SK-N-SH treated with all-trans-retinoic acid at 6 μM for 48 hours (cell line): ENCODE measurements at regions not wholly inside any gene's neighbourhood (a gene's known extent, or its start where the extent isn't known, plus 50 kb on each side); places are given as distances from the start of the nearest gene placed in this dataset.

Source experiments
- ATAC-seq: fragments of 200-7000 bp; cut with Tn5 transposase; 3 replicates; pipeline ENCODE4 v1.9.1; 2020; ENCODE audit warnings: mild to moderate bottlenecking, moderate library complexity
- ARNTL ChIP-seq: fragments of 450-650 bp; formaldehyde crosslinking; IDR thresholded peaks from 2 replicates; pipeline ENCODE4 v1.5.0; 2020; ENCODE audit warnings: low read depth, mild to moderate bottlenecking, moderate library complexity, borderline replicate concordance
- BACH2 ChIP-seq: fragments of 250-450 bp; sonication (Bioruptor Pico); IDR thresholded peaks from 2 replicates; pipeline ENCODE4 v1.9.0; 2021; ENCODE audit warnings: mild to moderate bottlenecking, borderline replicate concordance
- CSDC2 ChIP-seq: fragments of 250-450 bp; sonication (Bioruptor Pico); IDR thresholded peaks from 2 replicates; pipeline ENCODE4 v1.5.0; 2020; ENCODE audit warnings: mild to moderate bottlenecking, moderate library complexity
- GLIS3 ChIP-seq: fragments of 250-450 bp; sonication (Bioruptor Pico); IDR thresholded peaks from 2 replicates; pipeline ENCODE4 v1.5.0; 2020; ENCODE audit warnings: mild to moderate bottlenecking, moderate library complexity
- ISL1 ChIP-seq: fragments of 250-450 bp; sonication (Bioruptor Pico); IDR thresholded peaks from 2 replicates; pipeline ENCODE4 v2.1.2; 2022; ENCODE audit warnings: mild to moderate bottlenecking, moderate library complexity
- PPARA ChIP-seq: fragments of 250-450 bp; sonication (Bioruptor Pico); IDR thresholded peaks from 2 replicates; pipeline ENCODE4 v1.5.0; 2020; ENCODE audit warnings: mild to moderate bottlenecking, borderline replicate concordance
- RARB ChIP-seq: fragments of 250-450 bp; sonication (Bioruptor Pico); IDR thresholded peaks from 2 replicates; pipeline ENCODE4 v1.8.0; 2021; ENCODE audit warnings: mild to moderate bottlenecking, moderate library complexity
- SNAI2 ChIP-seq: fragments of 250-450 bp; sonication (Bioruptor Pico); IDR thresholded peaks from 2 replicates; pipeline ENCODE4 v1.5.0; 2020; ENCODE audit warnings: mild to moderate bottlenecking, moderate library complexity
- TCF4 ChIP-seq: fragments of 250-450 bp; sonication (Bioruptor Pico); IDR thresholded peaks from 2 replicates; pipeline ENCODE4 v1.8.0; 2021; ENCODE audit warnings: mild to moderate bottlenecking, moderate library complexity, borderline replicate concordance
- TOX ChIP-seq: fragments of 250-450 bp; sonication (Bioruptor Pico); IDR thresholded peaks from 2 replicates; pipeline ENCODE4 v1.8.0; 2021; ENCODE audit warnings: mild to moderate bottlenecking, moderate library complexity, borderline replicate concordance
- ZC3H10 ChIP-seq: fragments of 250-450 bp; sonication (Bioruptor Pico); IDR thresholded peaks from 2 replicates; pipeline ENCODE4 v1.5.1; 2021; ENCODE audit warnings: mild to moderate bottlenecking, moderate library complexity
- ZFP3 ChIP-seq: fragments of 250-450 bp; sonication (Bioruptor Pico); IDR thresholded peaks from 2 replicates; pipeline ENCODE4 v1.5.0; 2020; ENCODE audit warnings: mild to moderate bottlenecking, moderate library complexity
- ZNF565 ChIP-seq: fragments of 450-650 bp; formaldehyde crosslinking; conservative IDR thresholded peaks from 2 replicates; pipeline ENCODE4 v1.5.0; 2020; ENCODE audit warnings: low read depth, mild to moderate bottlenecking, moderate library complexity
- ZNF70 ChIP-seq: fragments of 450-650 bp; formaldehyde crosslinking; IDR thresholded peaks from 2 replicates; pipeline ENCODE4 v1.5.0; 2020; ENCODE audit warnings: mild to moderate bottlenecking, moderate library complexity
- TF ChIP-seq, protein P1 (sequence below): fragments of 250-450 bp; sonication (Bioruptor Pico); IDR thresholded peaks from 2 replicates; pipeline ENCODE4 v1.5.1; 2020; ENCODE audit warnings: low read depth, mild to moderate bottlenecking, moderate library complexity
- TF ChIP-seq, protein P2 (sequence below): fragments of 250-450 bp; sonication (Bioruptor Pico); IDR thresholded peaks from 2 replicates; pipeline ENCODE4 v1.5.0; 2020; ENCODE audit warnings: mild to moderate bottlenecking, moderate library complexity
- TF ChIP-seq, protein P3 (sequence below): fragments of 250-450 bp; sonication (Bioruptor Pico); IDR thresholded peaks from 2 replicates; pipeline ENCODE4 v1.8.0; 2021; ENCODE audit warnings: low read depth, mild to moderate bottlenecking, moderate library complexity, borderline replicate concordance
- TF ChIP-seq, protein P4 (sequence below): fragments of 250-450 bp; sonication (Bioruptor Pico); IDR thresholded peaks from 2 replicates; pipeline ENCODE4 v1.8.0; 2020; ENCODE audit warnings: mild to moderate bottlenecking, moderate library complexity, borderline replicate concordance
- TF ChIP-seq, protein P5 (sequence below): fragments of 250-450 bp; sonication (Bioruptor Pico); IDR thresholded peaks from 2 replicates; pipeline ENCODE4 v1.5.1; 2021; ENCODE audit warnings: mild to moderate bottlenecking, moderate library complexity

DNA sequence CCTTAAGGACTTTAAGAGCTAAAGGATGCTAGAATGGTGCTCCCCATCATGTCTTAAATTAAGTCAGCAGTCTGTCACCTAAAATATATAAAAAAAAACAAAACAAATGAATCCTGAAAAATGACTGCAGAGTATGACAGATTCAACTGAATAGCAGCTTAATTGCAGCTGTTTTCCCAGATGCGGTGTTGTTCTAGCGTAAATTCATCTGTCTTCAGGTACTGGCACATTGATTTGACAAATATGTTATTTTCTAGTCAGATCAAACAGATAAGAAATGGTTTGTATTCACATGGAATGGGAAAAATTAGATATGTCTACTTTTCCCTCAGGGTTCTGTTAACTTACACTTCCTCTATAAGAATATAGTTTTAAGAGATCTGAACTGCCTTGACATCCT, 211.7 kb downstream of the NAF1 start:
- TF ChIP-seq, protein P1, sequence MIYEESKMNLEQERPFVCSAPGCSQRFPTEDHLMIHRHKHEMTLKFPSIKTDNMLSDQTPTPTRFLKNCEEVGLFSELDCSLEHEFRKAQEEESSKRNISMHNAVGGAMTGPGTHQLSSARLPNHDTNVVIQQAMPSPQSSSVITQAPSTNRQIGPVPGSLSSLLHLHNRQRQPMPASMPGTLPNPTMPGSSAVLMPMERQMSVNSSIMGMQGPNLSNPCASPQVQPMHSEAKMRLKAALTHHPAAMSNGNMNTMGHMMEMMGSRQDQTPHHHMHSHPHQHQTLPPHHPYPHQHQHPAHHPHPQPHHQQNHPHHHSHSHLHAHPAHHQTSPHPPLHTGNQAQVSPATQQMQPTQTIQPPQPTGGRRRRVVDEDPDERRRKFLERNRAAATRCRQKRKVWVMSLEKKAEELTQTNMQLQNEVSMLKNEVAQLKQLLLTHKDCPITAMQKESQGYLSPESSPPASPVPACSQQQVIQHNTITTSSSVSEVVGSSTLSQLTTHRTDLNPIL (CRISPR knock-in tag), result no peak
- TF ChIP-seq ZFP3 (CRISPR knock-in tag) (no peak), ARNTL (CRISPR knock-in tag) (no peak), ZNF565 (CRISPR knock-in tag) (no peak), SNAI2 (CRISPR knock-in tag) (no peak), RARB (CRISPR knock-in tag) (no peak)
- TF ChIP-seq, protein P2, sequence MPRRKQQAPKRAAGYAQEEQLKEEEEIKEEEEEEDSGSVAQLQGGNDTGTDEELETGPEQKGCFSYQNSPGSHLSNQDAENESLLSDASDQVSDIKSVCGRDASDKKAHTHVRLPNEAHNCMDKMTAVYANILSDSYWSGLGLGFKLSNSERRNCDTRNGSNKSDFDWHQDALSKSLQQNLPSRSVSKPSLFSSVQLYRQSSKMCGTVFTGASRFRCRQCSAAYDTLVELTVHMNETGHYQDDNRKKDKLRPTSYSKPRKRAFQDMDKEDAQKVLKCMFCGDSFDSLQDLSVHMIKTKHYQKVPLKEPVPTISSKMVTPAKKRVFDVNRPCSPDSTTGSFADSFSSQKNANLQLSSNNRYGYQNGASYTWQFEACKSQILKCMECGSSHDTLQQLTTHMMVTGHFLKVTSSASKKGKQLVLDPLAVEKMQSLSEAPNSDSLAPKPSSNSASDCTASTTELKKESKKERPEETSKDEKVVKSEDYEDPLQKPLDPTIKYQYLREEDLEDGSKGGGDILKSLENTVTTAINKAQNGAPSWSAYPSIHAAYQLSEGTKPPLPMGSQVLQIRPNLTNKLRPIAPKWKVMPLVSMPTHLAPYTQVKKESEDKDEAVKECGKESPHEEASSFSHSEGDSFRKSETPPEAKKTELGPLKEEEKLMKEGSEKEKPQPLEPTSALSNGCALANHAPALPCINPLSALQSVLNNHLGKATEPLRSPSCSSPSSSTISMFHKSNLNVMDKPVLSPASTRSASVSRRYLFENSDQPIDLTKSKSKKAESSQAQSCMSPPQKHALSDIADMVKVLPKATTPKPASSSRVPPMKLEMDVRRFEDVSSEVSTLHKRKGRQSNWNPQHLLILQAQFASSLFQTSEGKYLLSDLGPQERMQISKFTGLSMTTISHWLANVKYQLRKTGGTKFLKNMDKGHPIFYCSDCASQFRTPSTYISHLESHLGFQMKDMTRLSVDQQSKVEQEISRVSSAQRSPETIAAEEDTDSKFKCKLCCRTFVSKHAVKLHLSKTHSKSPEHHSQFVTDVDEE (CRISPR knock-in tag), result no peak
- TF ChIP-seq, protein P3, sequence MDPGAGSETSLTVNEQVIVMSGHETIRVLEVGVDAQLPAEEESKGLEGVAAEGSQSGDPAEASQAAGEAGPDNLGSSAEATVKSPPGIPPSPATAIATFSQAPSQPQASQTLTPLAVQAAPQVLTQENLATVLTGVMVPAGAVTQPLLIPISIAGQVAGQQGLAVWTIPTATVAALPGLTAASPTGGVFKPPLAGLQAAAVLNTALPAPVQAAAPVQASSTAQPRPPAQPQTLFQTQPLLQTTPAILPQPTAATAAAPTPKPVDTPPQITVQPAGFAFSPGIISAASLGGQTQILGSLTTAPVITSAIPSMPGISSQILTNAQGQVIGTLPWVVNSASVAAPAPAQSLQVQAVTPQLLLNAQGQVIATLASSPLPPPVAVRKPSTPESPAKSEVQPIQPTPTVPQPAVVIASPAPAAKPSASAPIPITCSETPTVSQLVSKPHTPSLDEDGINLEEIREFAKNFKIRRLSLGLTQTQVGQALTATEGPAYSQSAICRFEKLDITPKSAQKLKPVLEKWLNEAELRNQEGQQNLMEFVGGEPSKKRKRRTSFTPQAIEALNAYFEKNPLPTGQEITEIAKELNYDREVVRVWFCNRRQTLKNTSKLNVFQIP (CRISPR knock-in tag), result no peak
- TF ChIP-seq, all 23 proteins: peak for 0
- no peak for ATAC-seq

DNA sequence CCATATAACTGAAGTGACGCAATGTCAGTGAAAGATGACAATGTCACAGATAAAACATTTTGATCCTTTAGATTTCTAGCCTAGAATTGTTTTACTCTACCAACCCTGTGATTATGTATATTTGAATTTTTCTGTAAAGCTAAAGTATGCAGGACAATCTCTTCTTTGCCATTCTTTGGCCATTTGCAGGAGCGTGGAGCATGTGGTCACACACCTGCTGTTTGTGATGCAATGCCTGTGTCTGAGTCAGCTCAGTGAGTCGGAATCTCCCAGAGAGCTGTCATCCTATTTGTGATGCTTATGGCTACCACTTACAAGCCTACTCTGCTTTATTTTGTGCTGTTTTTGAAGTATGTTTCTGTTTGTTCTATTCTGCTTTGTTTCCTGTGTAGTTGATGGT, 214.5 kb downstream of the NAF1 start:
- ATAC-seq, result no peak
- TF ChIP-seq CSDC2, result no peak
- no peak for TF ChIP-seq ISL1 (CRISPR knock-in tag)
- no peak for TF ChIP-seq ZFP3 (CRISPR knock-in tag)
- TF ChIP-seq, protein P4, sequence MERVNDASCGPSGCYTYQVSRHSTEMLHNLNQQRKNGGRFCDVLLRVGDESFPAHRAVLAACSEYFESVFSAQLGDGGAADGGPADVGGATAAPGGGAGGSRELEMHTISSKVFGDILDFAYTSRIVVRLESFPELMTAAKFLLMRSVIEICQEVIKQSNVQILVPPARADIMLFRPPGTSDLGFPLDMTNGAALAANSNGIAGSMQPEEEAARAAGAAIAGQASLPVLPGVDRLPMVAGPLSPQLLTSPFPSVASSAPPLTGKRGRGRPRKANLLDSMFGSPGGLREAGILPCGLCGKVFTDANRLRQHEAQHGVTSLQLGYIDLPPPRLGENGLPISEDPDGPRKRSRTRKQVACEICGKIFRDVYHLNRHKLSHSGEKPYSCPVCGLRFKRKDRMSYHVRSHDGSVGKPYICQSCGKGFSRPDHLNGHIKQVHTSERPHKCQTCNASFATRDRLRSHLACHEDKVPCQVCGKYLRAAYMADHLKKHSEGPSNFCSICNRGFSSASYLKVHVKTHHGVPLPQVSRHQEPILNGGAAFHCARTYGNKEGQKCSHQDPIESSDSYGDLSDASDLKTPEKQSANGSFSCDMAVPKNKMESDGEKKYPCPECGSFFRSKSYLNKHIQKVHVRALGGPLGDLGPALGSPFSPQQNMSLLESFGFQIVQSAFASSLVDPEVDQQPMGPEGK (CRISPR knock-in tag), result no peak
- TF ChIP-seq, protein P1 (CRISPR knock-in tag), result no peak
- TF ChIP-seq, protein P2 (CRISPR knock-in tag), result no peak
- TF ChIP-seq RARB (CRISPR knock-in tag), result no peak
- no peak for TF ChIP-seq ZNF565 (CRISPR knock-in tag)
- no peak for TF ChIP-seq ZNF70 (CRISPR knock-in tag)
- TF ChIP-seq TOX (CRISPR knock-in tag), result no peak
- TF ChIP-seq, protein P5, sequence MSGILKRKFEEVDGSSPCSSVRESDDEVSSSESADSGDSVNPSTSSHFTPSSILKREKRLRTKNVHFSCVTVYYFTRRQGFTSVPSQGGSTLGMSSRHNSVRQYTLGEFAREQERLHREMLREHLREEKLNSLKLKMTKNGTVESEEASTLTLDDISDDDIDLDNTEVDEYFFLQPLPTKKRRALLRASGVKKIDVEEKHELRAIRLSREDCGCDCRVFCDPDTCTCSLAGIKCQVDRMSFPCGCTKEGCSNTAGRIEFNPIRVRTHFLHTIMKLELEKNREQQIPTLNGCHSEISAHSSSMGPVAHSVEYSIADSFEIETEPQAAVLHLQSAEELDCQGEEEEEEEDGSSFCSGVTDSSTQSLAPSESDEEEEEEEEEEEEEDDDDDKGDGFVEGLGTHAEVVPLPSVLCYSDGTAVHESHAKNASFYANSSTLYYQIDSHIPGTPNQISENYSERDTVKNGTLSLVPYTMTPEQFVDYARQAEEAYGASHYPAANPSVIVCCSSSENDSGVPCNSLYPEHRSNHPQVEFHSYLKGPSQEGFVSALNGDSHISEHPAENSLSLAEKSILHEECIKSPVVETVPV (CRISPR knock-in tag), result no peak
- no peak for TF ChIP-seq GLIS3 (CRISPR knock-in tag)
- TF ChIP-seq TCF4, result no peak
- TF ChIP-seq, protein P3 (CRISPR knock-in tag), result no peak
- TF ChIP-seq ZC3H10, result no peak
- TF ChIP-seq PPARA (CRISPR knock-in tag), result no peak
- no peak for TF ChIP-seq BACH2 (CRISPR knock-in tag)
